Bronchial epithelial cell (primary cell): ENCODE measurements at regions not wholly inside any gene's neighbourhood (a gene's known extent, or its start where the extent isn't known, plus 50 kb on each side); places are given as distances from the start of the nearest gene placed in this dataset.
A peak's percentile ranks its signal among the peaks of the same experiment; 100 is the strongest.

Experiments used
- DNase-seq: peaks from one replicate; pipeline ENCODE4 v3.0.0-alpha.2; 2010; ENCODE audit warnings: low read depth
- FAIRE-seq: peaks from 2 replicates; lab custom pipeline; 2011; peaks lifted over from hg19 to GRCh38; lab: Jason Lieb, UNC
- H3K27me3 ChIP-seq: 2 replicates; pipeline ENCODE4 v1.5.1; 2011; ENCODE audit warnings: low read length; ENCODE audit not compliant: control insufficient read depth, insufficient read depth
- H3K36me3 ChIP-seq: 2 replicates; pipeline ENCODE4 v1.5.1; 2011; ENCODE audit warnings: low read length; ENCODE audit not compliant: control insufficient read depth, insufficient read depth
- H3K4me3 ChIP-seq: 2 replicates; pipeline ENCODE4 v1.5.1; 2011; ENCODE audit warnings: mild to moderate bottlenecking, low read depth, low read length, control low read depth
- CTCF ChIP-seq: IDR thresholded peaks from 2 replicates; pipeline ENCODE4 v1.5.1; 2011; ENCODE audit warnings: mild to moderate bottlenecking, moderate library complexity, low read length, control low read depth, inconsistent platforms; ENCODE audit not compliant: insufficient read depth, severe bottlenecking

- no peaks in the 10 kb centered on the region for H3K36me3 ChIP-seq
- H3K4me3 ChIP-seq = no peak overlapping the region
- no peaks in the 10 kb centered on the region for H3K27me3 ChIP-seq
- no peak for DNase-seq
- no peak for TF ChIP-seq CTCF
- FAIRE-seq = no peak
Observed at GRCh38 chr4:27206009-27206408, 345.4 kb downstream of the STIM2 start.

- no peaks in the 10 kb centered on the region for H3K36me3 ChIP-seq
- H3K4me3 ChIP-seq = no peak overlapping the region
- H3K27me3 ChIP-seq = no peaks in the 10 kb centered on the region
- FAIRE-seq (no peak), DNase-seq (no peak)
- TF ChIP-seq CTCF = no peak
Observed at GRCh38 chr4:27210956-27211355, 350.3 kb downstream of the STIM2 start.

- no peak for TF ChIP-seq CTCF
- FAIRE-seq (no peak), DNase-seq (no peak)
- no peaks in the 10 kb centered on the region for H3K27me3 ChIP-seq
- H3K4me3 ChIP-seq = no peak overlapping the region
- no peaks in the 10 kb centered on the region for H3K36me3 ChIP-seq
Observed at GRCh38 chr4:27214010-27214409, 353.4 kb downstream of the STIM2 start.

GRCh38 chr4:27215220-27215826, 354.7 kb downstream of the STIM2 start:
- Histone ChIP-seq H3K36me3 (no peaks in the 10 kb centered on the region), H3K27me3 (no peaks in the 10 kb centered on the region), H3K4me3 (no peak overlapping the region)
- FAIRE-seq = no peak
- no peak for TF ChIP-seq CTCF
- DNase-seq = no peak

- H3K4me3 ChIP-seq = no peak overlapping the region
- no peak for FAIRE-seq
Observed at GRCh38 chr4:27217261-27217769, 356.7 kb downstream of the STIM2 start.

More at GRCh38 chr4:27217261-27217769, 356.7 kb downstream of the STIM2 start:
- TF ChIP-seq CTCF = no peak
- DNase-seq = peak; percentile 81
- H3K36me3 ChIP-seq = no peaks in the 10 kb centered on the region
- H3K27me3 ChIP-seq = no peaks in the 10 kb centered on the region
